Urinary bladder (tissue), 3 donors: ENCODE measurements at regions not wholly inside any gene's neighbourhood (a gene's known extent, or its start where the extent isn't known, plus 50 kb on each side); places are given as distances from the start of the nearest gene placed in this dataset.

Experiments used
- DNase-seq: peaks from one replicate; pipeline ENCODE4 v3.0.0-alpha.2; 2015; ENCODE audit errors: extremely low spot score
- H3K27ac ChIP-seq: one replicate; pipeline ENCODE4 v1.5.1; 2013; ENCODE audit warnings: low read depth, mild to moderate bottlenecking, moderate library complexity
- H3K36me3 ChIP-seq: one replicate; pipeline ENCODE4 v1.6.1; 2013; ENCODE audit warnings: mild to moderate bottlenecking, moderate library complexity; ENCODE audit not compliant: insufficient read depth
- H3K4me1 ChIP-seq: one replicate; pipeline ENCODE4 v1.6.1; 2013; ENCODE audit warnings: mild to moderate bottlenecking, moderate library complexity; ENCODE audit not compliant: insufficient read depth
- H3K4me3 ChIP-seq: one replicate; pipeline ENCODE4 v1.5.1; 2013; ENCODE audit warnings: low read depth, low read length
- WGBS: extraction: QIAGEN DNeasy Blood & Tissue Kit; methylation state at CpG from one replicate; pipeline ENCODE4 v1.1.7; 2013; 5-methylcytosine and 5-hydroxymethylcytosine counted together
- donor health status: healthy with polysubstance abuse.
- donor health status: healthy.

DNA sequence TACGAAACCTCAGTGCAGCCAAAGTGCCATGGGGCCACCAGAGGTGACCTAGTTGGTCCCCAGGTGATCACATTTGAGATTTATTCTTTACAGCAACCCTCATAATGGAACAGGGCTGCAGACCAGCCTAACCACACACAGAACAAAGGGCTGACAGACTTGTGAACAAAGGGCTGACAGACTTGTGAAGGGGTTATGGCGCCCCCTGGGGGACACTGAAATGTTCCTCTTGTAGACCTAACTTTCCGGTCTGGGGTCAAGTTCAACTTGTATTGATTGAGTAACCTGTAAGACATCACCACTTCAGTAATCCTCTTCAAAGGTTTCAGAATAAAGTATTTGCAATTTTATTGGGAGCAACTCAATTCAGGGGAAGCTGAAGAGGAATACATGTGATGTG lies 175.9 kb upstream of the RPS6KA3 start:
- no peak for DNase-seq
- no peaks in the 10 kb centered on the region for H3K36me3 ChIP-seq
- H3K4me3 ChIP-seq = no peak overlapping the region
- 35% methylated on average over 3 of the region's 3 CpGs for WGBS
- H3K27ac ChIP-seq = no peak overlapping the region
- H3K4me1 ChIP-seq = no peaks in the 10 kb centered on the region

DNA sequence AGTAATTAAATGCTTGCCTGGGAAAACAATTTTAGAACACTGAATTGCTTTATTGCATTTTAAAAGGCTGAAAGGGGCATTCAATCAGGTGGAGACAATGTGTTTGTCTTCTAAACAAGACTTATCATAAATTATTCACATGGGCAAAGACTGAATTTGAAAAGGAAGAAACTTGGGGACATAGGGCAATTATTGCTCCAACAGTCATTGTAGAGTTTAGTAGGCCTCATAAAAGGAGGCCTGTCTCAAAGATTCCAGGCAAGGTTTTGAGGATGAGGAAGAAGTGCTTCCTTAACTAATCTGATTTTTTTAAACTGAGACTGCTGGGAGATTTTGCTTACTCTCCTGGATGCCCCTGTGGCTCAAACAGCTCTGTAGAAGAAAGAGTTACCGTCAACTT lies 174.4 kb upstream of the RPS6KA3 start:
- Histone ChIP-seq H3K27ac (no peak overlapping the region), H3K36me3 (no peaks in the 10 kb centered on the region), H3K4me1 (no peaks in the 10 kb centered on the region), H3K4me3 (no peak overlapping the region)
- DNase-seq = no peak
- WGBS = 91% methylated on average over 1 of the region's 1 CpG

DNA sequence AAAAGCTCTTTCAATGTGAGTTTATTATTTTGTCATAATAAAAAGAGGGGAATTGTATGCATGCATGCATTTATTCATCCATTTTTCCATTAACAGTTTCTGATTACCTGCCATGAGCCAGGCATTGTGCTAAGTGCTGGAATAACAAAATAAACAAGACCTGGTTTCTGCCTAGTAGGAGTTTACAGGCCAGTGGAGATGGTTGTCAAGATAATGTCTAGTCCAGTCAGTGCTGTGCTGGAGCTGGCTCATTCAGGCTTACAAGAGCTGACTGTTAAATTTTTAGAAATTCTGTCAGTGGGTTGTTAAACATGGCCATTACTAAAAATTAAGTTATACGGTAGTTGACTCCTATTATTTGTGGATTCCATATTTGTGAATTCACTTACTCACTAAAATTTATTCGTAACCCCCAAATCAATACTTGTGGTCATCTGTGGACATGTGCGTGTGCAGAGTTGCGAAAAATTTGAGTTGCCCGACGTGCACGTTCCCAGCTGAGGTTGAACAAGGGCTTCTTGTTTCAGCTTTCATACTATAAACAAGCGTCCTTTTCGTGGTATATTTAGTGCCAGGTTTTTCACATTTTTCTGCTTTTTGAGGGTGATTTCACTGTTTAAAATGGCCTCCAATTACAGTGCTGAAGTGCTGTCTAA lies 172.3 kb upstream of the RPS6KA3 start:
- Histone ChIP-seq H3K36me3 (no peaks in the 10 kb centered on the region), H3K4me3 (no peak overlapping the region), H3K27ac (no peak overlapping the region), H3K4me1 (no peaks in the 10 kb centered on the region)
- no peak for DNase-seq
- 93% methylated on average over 9 of the region's 9 CpGs for WGBS

DNA sequence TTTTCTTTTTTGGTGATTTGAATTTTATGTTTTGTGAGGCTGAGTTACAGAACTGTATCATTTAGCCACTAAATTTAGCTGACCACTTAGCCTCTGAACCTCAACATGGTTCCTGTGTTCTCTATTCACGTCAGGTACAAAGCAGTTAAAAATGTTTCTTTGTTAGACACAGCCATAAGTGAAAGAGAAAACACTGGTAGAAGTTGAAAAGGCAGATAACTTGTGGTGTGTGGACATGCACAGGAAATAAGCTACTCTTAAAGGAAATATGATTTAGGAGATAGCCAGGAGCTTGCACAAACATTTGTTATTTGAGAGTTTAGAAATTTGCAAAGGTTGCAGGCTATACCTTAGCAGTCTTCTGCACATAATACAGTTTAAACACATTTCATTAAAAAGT lies 171.0 kb upstream of the RPS6KA3 start:
- Histone ChIP-seq H3K4me3 (no peak overlapping the region), H3K4me1 (no peaks in the 10 kb centered on the region), H3K36me3 (no peaks in the 10 kb centered on the region), H3K27ac (no peak overlapping the region)
- no peak for DNase-seq
- WGBS = 63% methylated on average over 1 of the region's 1 CpG

GRCh38 chrX:20435913-20436312 lies 169.2 kb upstream of the RPS6KA3 start:
- Histone ChIP-seq H3K36me3 (no peaks in the 10 kb centered on the region), H3K27ac (no peak overlapping the region), H3K4me1 (no peaks in the 10 kb centered on the region), H3K4me3 (no peak overlapping the region)
- 89% methylated on average over 1 of the region's 1 CpG for WGBS
- no peak for DNase-seq

DNA sequence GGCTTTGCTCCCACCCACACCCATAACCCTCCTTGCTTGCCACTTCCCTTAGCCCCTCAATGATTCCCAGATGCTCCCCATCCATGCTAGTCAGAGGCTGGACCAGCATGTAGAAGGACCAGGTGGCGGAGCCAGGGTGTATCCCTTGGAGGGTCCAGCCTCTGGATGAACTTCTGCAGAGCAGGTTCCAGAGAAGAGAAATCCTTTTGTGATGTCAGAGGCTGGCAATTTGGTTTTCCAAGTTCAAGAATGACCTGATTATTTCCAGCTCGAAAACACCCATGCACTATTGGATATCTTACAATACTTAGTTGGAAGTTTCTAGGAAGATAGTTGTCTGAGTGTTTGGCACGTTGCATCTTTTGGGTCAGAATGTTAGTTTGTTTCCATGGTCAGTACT lies 168.3 kb upstream of the RPS6KA3 start:
- no peak overlapping the region for H3K27ac ChIP-seq
- WGBS = 64% methylated on average over 3 of the region's 3 CpGs
- H3K36me3 ChIP-seq = no peaks in the 10 kb centered on the region
- H3K4me1 ChIP-seq = no peaks in the 10 kb centered on the region
- DNase-seq = no peak
- no peak overlapping the region for H3K4me3 ChIP-seq

DNA sequence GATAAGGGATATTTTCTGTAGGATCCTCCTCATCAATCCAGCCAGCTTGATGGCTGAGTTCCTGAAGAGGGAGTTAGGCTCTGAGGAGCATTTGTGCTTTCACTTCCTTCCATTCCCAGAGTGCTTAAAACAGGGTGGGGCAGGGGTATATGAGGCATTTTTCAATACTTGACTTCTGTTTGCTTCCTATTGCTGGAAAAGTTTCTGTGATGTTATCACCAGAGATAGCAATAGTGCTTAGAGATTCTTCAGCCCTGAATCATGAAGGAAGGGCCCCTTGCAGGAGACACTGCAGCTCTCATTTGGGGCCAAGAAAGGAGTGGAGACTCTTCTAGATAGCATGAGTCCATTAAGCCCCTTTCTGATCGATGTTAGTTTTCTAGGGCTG lies 166.7 kb upstream of the RPS6KA3 start:
- H3K27ac ChIP-seq = no peak overlapping the region
- no peak overlapping the region for H3K4me3 ChIP-seq
- WGBS = 68% methylated on average over 1 of the region's 1 CpG
- no peaks in the 10 kb centered on the region for H3K36me3 ChIP-seq
- no peaks in the 10 kb centered on the region for H3K4me1 ChIP-seq
- no peak for DNase-seq

GRCh38 chrX:20432746-20433387 lies 166.2 kb upstream of the RPS6KA3 start:
- no peaks in the 10 kb centered on the region for H3K36me3 ChIP-seq
- 72% methylated on average over 2 of the region's 2 CpGs for WGBS

GRCh38 chrX:20432048-20432447 lies 165.3 kb upstream of the RPS6KA3 start:
- Histone ChIP-seq H3K36me3 (no peaks in the 10 kb centered on the region), H3K4me3 (no peak overlapping the region), H3K4me1 (no peaks in the 10 kb centered on the region), H3K27ac (no peak overlapping the region)
- 52% methylated on average over 3 of the region's 3 CpGs for WGBS
- DNase-seq = no peak

More at GRCh38 chrX:20432746-20433387, 166.2 kb upstream of the RPS6KA3 start:
- no peaks in the 10 kb centered on the region for H3K4me1 ChIP-seq
- H3K4me3 ChIP-seq = no peak overlapping the region
- DNase-seq = no peak
- H3K27ac ChIP-seq = no peak overlapping the region

- H3K4me3 ChIP-seq = no peak overlapping the region
- DNase-seq = no peak
- WGBS = 34% methylated on average over 1 of the region's 1 CpG
- H3K27ac ChIP-seq = no peak overlapping the region
- no peaks in the 10 kb centered on the region for H3K4me1 ChIP-seq
- no peaks in the 10 kb centered on the region for H3K36me3 ChIP-seq
Measured at GRCh38 chrX:20431486-20431885, 164.8 kb upstream of the RPS6KA3 start.

DNA sequence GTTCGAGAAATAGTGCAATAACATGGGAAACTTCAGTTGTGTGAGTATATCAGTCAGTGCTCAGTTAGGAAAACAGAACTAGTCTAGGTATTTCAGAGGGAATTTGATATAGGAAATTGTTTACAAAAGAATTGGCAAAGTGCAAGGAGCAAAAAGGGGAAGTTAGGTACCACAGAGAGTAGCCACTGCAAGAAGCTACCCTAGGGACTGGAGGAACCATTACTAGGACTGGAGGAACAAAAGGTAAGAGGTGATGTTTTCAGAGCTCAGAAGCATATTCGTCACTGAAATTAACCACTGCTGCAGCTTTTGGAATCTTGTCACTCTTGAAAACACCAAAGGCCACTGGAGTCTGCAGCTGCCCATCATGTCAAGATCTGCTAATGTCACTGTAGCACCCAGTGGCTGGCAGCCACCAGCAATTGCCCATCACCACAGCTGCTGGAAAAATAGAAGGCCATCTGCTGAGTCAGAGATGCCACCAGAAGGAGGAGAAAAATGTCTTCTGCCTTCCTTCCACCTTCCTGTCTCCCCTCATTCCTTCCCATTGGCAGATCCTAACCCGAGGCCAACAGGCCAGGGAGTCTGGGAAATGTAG lies 160.6 kb upstream of the RPS6KA3 start:
- H3K4me1 ChIP-seq = no peaks in the 10 kb centered on the region
- H3K36me3 ChIP-seq = no peaks in the 10 kb centered on the region
- no peak overlapping the region for H3K4me3 ChIP-seq
- DNase-seq = no peak
- H3K27ac ChIP-seq = peak overlapping the region; percentile 5
- WGBS = 82% methylated on average over 3 of the region's 3 CpGs

DNA sequence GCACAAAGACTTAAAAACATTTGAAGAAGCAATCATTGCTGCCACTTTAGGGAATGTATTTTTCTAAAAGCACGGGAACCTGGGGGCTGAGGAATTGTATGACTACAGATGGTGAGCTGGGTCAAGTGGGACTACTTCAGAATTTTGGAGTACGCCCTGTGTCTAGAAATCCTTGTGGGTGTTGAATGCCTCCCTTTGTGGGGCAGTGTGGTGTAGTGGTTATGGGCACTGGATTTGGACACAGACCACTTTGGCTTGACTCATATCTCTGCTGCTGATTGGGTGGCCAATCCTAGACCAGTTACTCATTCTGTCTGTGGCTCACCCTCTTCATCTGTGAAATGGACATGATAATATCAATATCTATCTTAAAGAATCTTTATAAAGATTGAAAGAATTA lies 155.0 kb upstream of the RPS6KA3 start:
- H3K4me3 ChIP-seq = no peak overlapping the region
- H3K36me3 ChIP-seq = no peaks in the 10 kb centered on the region
- H3K27ac ChIP-seq = no peak overlapping the region
- H3K4me1 ChIP-seq = no peaks in the 10 kb centered on the region
- no peak for DNase-seq
- 64% methylated on average over 2 of the region's 2 CpGs for WGBS

GRCh38 chrX:20421275-20421674 lies 154.6 kb upstream of the RPS6KA3 start:
- no peaks in the 10 kb centered on the region for H3K4me1 ChIP-seq

DNA sequence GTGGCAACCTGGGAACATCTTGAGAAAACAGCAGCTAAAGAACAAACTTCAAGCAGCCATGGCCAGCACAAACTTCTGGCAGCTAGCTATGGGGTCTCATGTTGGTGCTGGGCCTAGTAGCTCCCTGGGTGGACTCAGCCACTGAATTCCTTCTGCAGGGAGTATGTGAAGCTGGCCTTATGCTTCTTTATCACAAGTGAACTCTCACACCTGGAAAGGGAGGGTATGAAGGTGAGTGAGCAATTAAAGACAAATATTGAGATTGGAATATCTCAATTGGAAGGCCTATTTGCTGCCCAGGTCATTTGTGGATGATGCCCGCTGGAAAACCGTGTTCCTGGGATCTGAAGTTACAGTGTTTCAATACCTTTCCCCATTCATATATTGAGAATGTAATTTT lies 153.3 kb upstream of the RPS6KA3 start:
- Histone ChIP-seq H3K4me3 (no peak overlapping the region), H3K27ac (no peak overlapping the region), H3K36me3 (no peaks in the 10 kb centered on the region), H3K4me1 (no peaks in the 10 kb centered on the region)
- no peak for DNase-seq
- 100% methylated on average over 2 of the region's 2 CpGs for WGBS

More at GRCh38 chrX:20421275-20421674, 154.6 kb upstream of the RPS6KA3 start:
- Histone ChIP-seq H3K36me3 (no peaks in the 10 kb centered on the region), H3K4me3 (no peak overlapping the region), H3K27ac (no peak overlapping the region)
- 19% methylated on average over 2 of the region's 2 CpGs for WGBS
- DNase-seq = no peak
